Suprapubic skin (tissue), 4 donors: ENCODE measurements at regions not wholly inside any gene's neighbourhood (a gene's known extent, or its start where the extent isn't known, plus 50 kb on each side); places are given as distances from the start of the nearest gene placed in this dataset.
A peak's percentile ranks its signal among the peaks of the same experiment; 100 is the strongest.

ENCODE experiments used
- DNase-seq, 2 donors: peaks; one replicate each; pipeline ENCODE4 v3.0.0-alpha.2; 2019; ENCODE audit warnings: low spot score in 2 of 2
- H3K27ac ChIP-seq: fragments of 200-600 bp; sonication (generic); one replicate; pipeline ENCODE4 v1.5.1; 2019
- H3K27me3 ChIP-seq: fragments of 200-600 bp; sonication (generic); one replicate; pipeline ENCODE4 v1.5.1; 2019
- H3K36me3 ChIP-seq: fragments of 200-600 bp; sonication (generic); one replicate; pipeline ENCODE4 v1.5.1; 2019
- H3K4me1 ChIP-seq: fragments of 200-600 bp; sonication (generic); one replicate; pipeline ENCODE4 v1.5.1; 2019
- H3K4me3 ChIP-seq: fragments of 200-600 bp; sonication (generic); one replicate; pipeline ENCODE4 v1.5.1; 2019; ENCODE audit warnings: mild to moderate bottlenecking
- H3K9me3 ChIP-seq: fragments of 200-600 bp; sonication (generic); one replicate; pipeline ENCODE4 v1.5.1; 2019
- CTCF ChIP-seq, 2 donors: fragments of 200-600 bp in 1 of 2; fragments of 450-650 bp in 1 of 2; sonication (generic) in 1 of 2; IDR thresholded peaks; one replicate each; pipeline ENCODE4 v1.5.1; 2016 to 2019; ENCODE audit warnings: antibody characterized with exemption in 2 of 2, mild to moderate bottlenecking in 1 of 2, moderate library complexity in 1 of 2
- EP300 ChIP-seq: sonication (generic); formaldehyde crosslinking; IDR thresholded peaks from one replicate; pipeline ENCODE4 v1.6.1; 2017; ENCODE audit warnings: antibody characterized with exemption
- POLR2A ChIP-seq, 2 donors: fragments of 450-650 bp; IDR thresholded peaks; one replicate each; pipeline ENCODE4 v1.6.1; 2017; ENCODE audit warnings: antibody characterized with exemption in 2 of 2, mild to moderate bottlenecking in 2 of 2, moderate library complexity in 2 of 2
- POLR2AphosphoS5 ChIP-seq, 3 donors: sonication (generic); formaldehyde crosslinking; IDR thresholded peaks; one replicate each; pipeline ENCODE4 v1.6.1; 2017; ENCODE audit warnings: antibody characterized with exemption in 3 of 3
- WGBS: methylation state at CpG from one replicate; pipeline ENCODE4 v1.1.5; 2018; 5-methylcytosine and 5-hydroxymethylcytosine counted together

- Histone ChIP-seq H3K36me3 (no peaks in the 10 kb centered on the region), H3K4me3 (no peak overlapping the region), H3K4me1 (peaks cover 19% of the 10 kb centered on the region), H3K27me3 (no peaks in the 10 kb centered on the region), H3K9me3 (no peaks in the 10 kb centered on the region), H3K27ac (peak overlapping the region; percentile 22)
- DNase-seq: no peak
- TF ChIP-seq EP300 (no peak), POLR2AphosphoS5 (IDR thresholded peaks at IDR 0.05) (no peak), CTCF (IDR thresholded peaks at IDR 0.05) (no peak), POLR2A (IDR thresholded peaks at IDR 0.05) (no peak)
- 56% methylated on average over 3 of the region's 3 CpGs for WGBS
Observed at GRCh38 chr3:152197451-152197850, 71.3 kb upstream of the MBNL1 start.

GRCh38 chr3:152197937-152198336, 70.8 kb upstream of the MBNL1 start:
- Histone ChIP-seq H3K4me3 (no peak overlapping the region), H3K36me3 (no peaks in the 10 kb centered on the region), H3K9me3 (no peaks in the 10 kb centered on the region), H3K27me3 (no peaks in the 10 kb centered on the region), H3K27ac (peak overlapping the region; percentile 22), H3K4me1 (peaks cover 21% of the 10 kb centered on the region)
- DNase-seq: no peak
- WGBS: 83% methylated on average over 3 of the region's 3 CpGs
- TF ChIP-seq CTCF (IDR thresholded peaks at IDR 0.05) (no peak), POLR2AphosphoS5 (IDR thresholded peaks at IDR 0.05) (no peak), EP300 (no peak), POLR2A (IDR thresholded peaks at IDR 0.05) (no peak)

GRCh38 chr3:152198665-152199064, 70.1 kb upstream of the MBNL1 start:
- Histone ChIP-seq H3K27ac (peak overlapping the region; percentile 22), H3K4me1 (peaks cover 29% of the 10 kb centered on the region), H3K9me3 (no peaks in the 10 kb centered on the region), H3K36me3 (no peaks in the 10 kb centered on the region), H3K4me3 (no peak overlapping the region), H3K27me3 (no peaks in the 10 kb centered on the region)
- 79% methylated on average over 1 of the region's 1 CpG for WGBS
- no peak for TF ChIP-seq POLR2A (IDR thresholded peaks at IDR 0.05)
- no peak for TF ChIP-seq CTCF (IDR thresholded peaks at IDR 0.05)
- no peak for TF ChIP-seq POLR2AphosphoS5 (IDR thresholded peaks at IDR 0.05)
- no peak for TF ChIP-seq EP300
- no peak for DNase-seq

GRCh38 chr3:152199102-152199840, 69.5 kb upstream of the MBNL1 start:
- peak overlapping the region; percentile 4 for H3K4me3 ChIP-seq
- H3K27me3 ChIP-seq: no peaks in the 10 kb centered on the region
- no peak for DNase-seq
- H3K27ac ChIP-seq: peak overlapping the region; percentile 49
- H3K36me3 ChIP-seq: no peaks in the 10 kb centered on the region
- H3K9me3 ChIP-seq: no peaks in the 10 kb centered on the region
- peaks cover 35% of the 10 kb centered on the region for H3K4me1 ChIP-seq
- TF ChIP-seq CTCF (IDR thresholded peaks at IDR 0.05): no peak
- no peak for TF ChIP-seq POLR2AphosphoS5 (IDR thresholded peaks at IDR 0.05)
- no peak for TF ChIP-seq EP300
- no peak for TF ChIP-seq POLR2A (IDR thresholded peaks at IDR 0.05)
- WGBS: 68% methylated on average over 3 of the region's 3 CpGs

- TF ChIP-seq POLR2A (IDR thresholded peaks at IDR 0.05) (no peak), CTCF (IDR thresholded peaks at IDR 0.05) (no peak), POLR2AphosphoS5 (IDR thresholded peaks at IDR 0.05) (no peak), EP300 (no peak)
- Histone ChIP-seq H3K4me3 (peak overlapping the region; percentile 17), H3K27ac (peak overlapping the region; percentile 47), H3K36me3 (no peaks in the 10 kb centered on the region), H3K9me3 (no peaks in the 10 kb centered on the region), H3K4me1 (peaks cover 36% of the 10 kb centered on the region), H3K27me3 (no peaks in the 10 kb centered on the region)
- WGBS: 54% methylated on average over 3 of the region's 3 CpGs
- DNase-seq: no peak
Observed at GRCh38 chr3:152200476-152201420, 68.0 kb upstream of the MBNL1 start.
